ENCODE measurements at regions not wholly inside any gene's neighbourhood (a gene's known extent, or its start where the extent isn't known, plus 50 kb on each side); places are given as distances from the start of the nearest gene placed in this dataset.

- no peak for TF ChIP-seq CTCF (IDR thresholded peaks at IDR 0.05)
- no peak for TF ChIP-seq POLR2A (IDR thresholded peaks at IDR 0.05)
- TF ChIP-seq EP300 (IDR thresholded peaks at IDR 0.05) = no peak
Observed at GRCh38 chr7:113770146-113770738, 148.6 kb downstream of the PPP1R3A start.

Measured in suprapubic skin (tissue), 3 donors.